IMR-90 (cell line): ENCODE measurements at regions not wholly inside any gene's neighbourhood (a gene's known extent, or its start where the extent isn't known, plus 50 kb on each side); places are given as distances from the start of the nearest gene placed in this dataset.

Experiments used
- CEBPB ChIP-seq: IDR thresholded peaks from 2 replicates; pipeline ENCODE4 v1.6.1; 2012; ENCODE audit warnings: low read depth, low read length, improper control_type of control experiment
- CTCF ChIP-seq: conservative IDR thresholded peaks from 2 replicates; pipeline ENCODE4 v1.5.1; 2012; ENCODE audit warnings: mild to moderate bottlenecking, low read depth, low read length, improper control_type of control experiment
- MXI1 ChIP-seq: IDR thresholded peaks from 2 replicates; pipeline ENCODE4 v1.6.1; 2012; ENCODE audit warnings: low read depth, mild to moderate bottlenecking, low read length, moderate library complexity, borderline replicate concordance
- POLR2A ChIP-seq: IDR thresholded peaks from 2 replicates; pipeline ENCODE4 v1.6.1; 2012; ENCODE audit warnings: mild to moderate bottlenecking, low read depth, low read length
- RCOR1 ChIP-seq: IDR thresholded peaks from 2 replicates; pipeline ENCODE4 v1.6.1; 2012; ENCODE audit warnings: mild to moderate bottlenecking, low read length, improper control_type of control experiment; ENCODE audit not compliant: insufficient replicate concordance
- RFX5 ChIP-seq: IDR thresholded peaks from 2 replicates; pipeline ENCODE4 v1.8.0; 2012; ENCODE audit warnings: low read depth, mild to moderate bottlenecking, low read length, moderate library complexity
- USF2 ChIP-seq: fragments of 150-350 bp; IDR thresholded peaks from 2 replicates; pipeline ENCODE4 v1.6.1; 2017; ENCODE audit warnings: mild to moderate bottlenecking, antibody characterized with exemption, low read length, low read depth

- TF ChIP-seq CTCF, result no peak
- TF ChIP-seq POLR2A, result no peak
- no peak for TF ChIP-seq MXI1
- TF ChIP-seq USF2, result no peak
- TF ChIP-seq CEBPB, result no peak
- TF ChIP-seq RCOR1, result no peak
- no peak for TF ChIP-seq RFX5
Measured at GRCh38 chr10:83863283-83863966, 275.9 kb upstream of the GHITM start.
